ENCODE measurements at regions not wholly inside any gene's neighbourhood (a gene's known extent, or its start where the extent isn't known, plus 50 kb on each side); places are given as distances from the start of the nearest gene placed in this dataset.
A peak's percentile ranks its signal among the peaks of the same experiment; 100 is the strongest.

DNA sequence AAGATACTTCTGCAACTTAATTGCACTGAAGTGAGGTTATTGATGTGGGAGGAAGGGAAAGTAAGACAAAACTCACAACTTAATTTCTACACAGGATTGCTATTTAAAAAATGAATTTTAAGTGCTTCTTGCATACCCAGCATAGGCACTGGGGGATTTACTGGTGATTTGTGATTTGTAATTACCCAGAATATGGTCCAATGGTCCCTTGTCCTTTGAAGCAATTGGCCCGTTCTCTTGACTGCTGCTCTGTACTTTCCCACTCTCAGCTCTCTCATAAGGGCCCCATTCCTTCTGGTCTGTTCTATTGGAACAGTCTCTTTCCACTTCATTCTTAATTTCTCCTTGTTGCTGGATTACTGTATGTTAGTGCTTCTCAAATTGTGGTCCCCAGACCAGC is 75.4 kb upstream of the SPATA31D4 start:
- no peak for TF ChIP-seq CTCF (IDR thresholded peaks at IDR 0.05; ENCODE audit: low read length, missing control alignments)
- DNase-seq (ENCODE audit: low read depth) = no peak
- H3K4me3 ChIP-seq (replicated peaks; ENCODE audit: low read depth, low read length) = no peak overlapping the region

DNA sequence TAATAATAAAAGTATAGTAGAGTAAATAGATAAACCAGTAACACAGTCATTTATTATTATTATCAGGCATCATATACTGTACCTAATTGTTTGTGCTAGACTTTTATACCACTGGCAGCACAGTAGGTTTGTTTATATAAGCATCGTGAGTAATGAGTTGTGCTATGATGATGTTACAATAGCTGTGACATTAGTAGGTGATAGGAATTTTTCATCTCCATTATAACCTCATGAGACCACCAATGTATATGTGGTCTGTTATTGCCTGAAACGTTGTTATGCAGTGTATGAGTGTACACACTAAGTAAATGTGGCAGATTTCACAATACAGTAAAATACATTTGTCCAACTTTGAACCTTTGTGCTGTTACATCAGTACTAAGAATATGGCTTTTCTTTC is 72.7 kb upstream of the SPATA31D4 start:
- no peak overlapping the region for H3K4me3 ChIP-seq (replicated peaks; ENCODE audit: low read depth, low read length)
- no peak for TF ChIP-seq CTCF (IDR thresholded peaks at IDR 0.05; ENCODE audit: low read length, missing control alignments)
- peak; percentile 51 for DNase-seq (ENCODE audit: low read depth)

DNA sequence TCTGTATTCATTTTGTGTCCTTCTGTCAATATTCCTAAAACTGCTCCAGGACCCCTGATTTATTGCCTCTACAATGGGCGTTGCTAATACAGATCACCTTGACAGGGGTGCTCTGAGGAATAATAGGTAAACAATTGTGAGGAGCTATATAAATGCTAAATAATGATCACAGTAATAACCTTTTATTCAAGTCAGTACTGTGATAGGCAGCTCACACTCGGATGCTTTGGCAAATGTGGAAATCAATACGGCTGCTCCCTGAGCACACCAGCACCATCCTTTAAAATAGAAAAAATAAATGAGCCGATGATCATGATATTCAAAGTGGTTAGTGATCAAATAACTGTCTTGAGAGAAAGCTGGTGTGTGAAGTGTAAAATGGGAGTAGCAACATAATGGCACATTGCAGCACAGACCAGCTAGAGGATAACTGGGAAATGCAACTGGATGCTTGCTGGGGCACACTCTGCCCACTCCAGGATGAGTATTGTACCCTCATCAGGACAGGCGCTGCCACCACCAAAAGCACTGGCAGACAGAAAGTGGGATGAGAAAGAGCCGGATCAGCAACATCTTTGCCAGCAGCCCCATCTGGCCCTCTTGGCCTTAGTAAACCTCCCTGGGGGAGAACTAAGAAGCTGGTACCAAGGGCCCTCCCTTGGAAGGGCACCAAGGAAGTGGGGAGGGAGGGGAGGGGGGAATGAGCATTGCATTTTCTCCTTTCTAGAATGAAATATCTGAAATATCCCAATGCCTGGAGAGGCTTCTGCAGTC is 69.4 kb upstream of the SPATA31D4 start:
- no peak overlapping the region for H3K4me3 ChIP-seq (replicated peaks; ENCODE audit: low read depth, low read length)
- DNase-seq (ENCODE audit: low read depth) = no peak
- no peak for TF ChIP-seq CTCF (IDR thresholded peaks at IDR 0.05; ENCODE audit: low read length, missing control alignments)

DNA sequence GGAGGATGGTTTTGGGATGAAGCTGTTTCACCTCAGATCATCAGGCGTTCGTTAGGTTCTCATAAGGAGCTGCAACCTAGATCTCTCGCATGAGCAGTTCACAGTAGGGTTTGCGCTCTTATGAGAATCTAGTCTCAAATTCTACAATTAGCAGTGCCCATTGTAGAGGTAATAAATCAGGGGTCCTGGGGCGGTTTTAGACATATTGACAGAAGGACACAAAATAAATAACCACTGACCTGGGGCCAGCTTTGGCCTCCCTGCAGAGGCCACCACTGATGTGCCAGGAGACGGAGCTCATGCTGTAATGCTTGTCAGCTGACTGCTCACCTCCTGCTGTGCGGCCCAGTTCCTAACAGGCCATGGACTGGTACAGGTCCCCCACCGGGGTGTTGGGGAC is 67.6 kb upstream of the SPATA31D4 start:
- no peak for TF ChIP-seq CTCF (IDR thresholded peaks at IDR 0.05; ENCODE audit: low read length, missing control alignments)

GRCh38 chr9:81861644-81862043 is 66.6 kb upstream of the SPATA31D4 start:
- DNase-seq (ENCODE audit: low read depth) = peak; percentile 67
- H3K4me3 ChIP-seq (replicated peaks; ENCODE audit: low read depth, low read length) = no peak overlapping the region
- no peak for TF ChIP-seq CTCF (IDR thresholded peaks at IDR 0.05; ENCODE audit: low read length, missing control alignments)

More for the DNA sequence above, 67.6 kb upstream of the SPATA31D4 start:
- DNase-seq (ENCODE audit: low read depth) = no peak
- no peak overlapping the region for H3K4me3 ChIP-seq (replicated peaks; ENCODE audit: low read depth, low read length)

GRCh38 chr9:81868145-81868544 is 60.1 kb upstream of the SPATA31D4 start:
- no peak for TF ChIP-seq CTCF (IDR thresholded peaks at IDR 0.05; ENCODE audit: low read length, missing control alignments)
- DNase-seq (ENCODE audit: low read depth) = no peak
- H3K4me3 ChIP-seq (replicated peaks; ENCODE audit: low read depth, low read length) = no peak overlapping the region

GRCh38 chr9:81871695-81872094 is 56.5 kb upstream of the SPATA31D4 start:
- DNase-seq (ENCODE audit: low read depth) = peak; percentile 70
- TF ChIP-seq CTCF (IDR thresholded peaks at IDR 0.05; ENCODE audit: low read length, missing control alignments) = no peak
- H3K4me3 ChIP-seq (replicated peaks; ENCODE audit: low read depth, low read length) = no peak overlapping the region
